PC-3 (cell line): ENCODE measurements at regions not wholly inside any gene's neighbourhood (a gene's known extent, or its start where the extent isn't known, plus 50 kb on each side); places are given as distances from the start of the nearest gene placed in this dataset.
A peak's percentile ranks its signal among the peaks of the same experiment; 100 is the strongest.
"Not testable (repeated sequence)": the region's sequence is repeated elsewhere in the genome, so short reads cannot be mapped to it uniquely, and the experiment has no call there.

Source experiments
- ATAC-seq: fragments of 200-7000 bp; cut with Tn5 transposase; 2 replicates; pipeline ENCODE4 v1.9.1; 2020; ENCODE audit warnings: mild to moderate bottlenecking, moderate library complexity
- BruUV-seq: library from RNA; stranded (reverse); fragments of 400-500 nt; replicated peaks from 2 replicates; lab custom pipeline; 2021; lab: Mats Ljungman, UMichigan
- CTCF ChIA-PET: fragments of 300-600 bp; sonication (Branson Sonifier 250); formaldehyde crosslinking; loops from one replicate; lab custom pipeline; 2022; ENCODE audit warnings: antibody characterized with exemption; lab: Charles Lee
- POLR2A ChIA-PET: fragments of 300-600 bp; sonication (Branson Sonifier 250); formaldehyde crosslinking; loops from one replicate; lab custom pipeline; 2022; ENCODE audit warnings: antibody characterized with exemption; ENCODE audit not compliant: unreplicated experiment; lab: Charles Lee
- DNase-seq: peaks from one replicate; pipeline ENCODE4 v3.0.0-alpha.2; 2015
- H2AFZ ChIP-seq: fragments of 300-600 bp; sonication (generic); 2 replicates; pipeline ENCODE4 v1.6.0; 2016; ENCODE audit warnings: antibody characterized with exemption, low read length
- H3F3A ChIP-seq: fragments of 300-600 bp; sonication (generic); one replicate; pipeline ENCODE4 v1.6.0; 2017; ENCODE audit warnings: antibody characterized with exemption, low read length, control low read depth, mild to moderate bottlenecking; ENCODE audit not compliant: unreplicated experiment
- H3K27ac ChIP-seq: fragments of 300-600 bp; sonication (generic); 2 replicates; pipeline ENCODE4 v1.5.1; 2016; ENCODE audit warnings: mild to moderate bottlenecking, low read length
- H3K27me3 ChIP-seq: fragments of 300-600 bp; sonication (generic); 2 replicates; pipeline ENCODE4 v1.6.1; 2016; ENCODE audit warnings: low read length, mixed read lengths
- H3K36me3 ChIP-seq: fragments of 300-600 bp; sonication (generic); 2 replicates; pipeline ENCODE4 v1.6.1; 2016; ENCODE audit warnings: low read depth, mixed run types, low read length, mixed read lengths
- H3K4me1 ChIP-seq: fragments of 300-600 bp; sonication (generic); 2 replicates; pipeline ENCODE4 v1.5.1; 2016; ENCODE audit warnings: low read length; ENCODE audit not compliant: insufficient read depth
- H3K4me2 ChIP-seq: fragments of 300-600 bp; sonication (generic); 2 replicates; pipeline ENCODE4 v1.6.0; 2016; ENCODE audit warnings: low read length
- H3K4me3 ChIP-seq: fragments of 300-600 bp; sonication (generic); 2 replicates; pipeline ENCODE4 v1.5.1; 2016; ENCODE audit warnings: mild to moderate bottlenecking, low read length, mixed read lengths
- H3K79me2 ChIP-seq: fragments of 300-600 bp; sonication (generic); 2 replicates; pipeline ENCODE4 v1.6.1; 2017; ENCODE audit warnings: low read length, mixed read lengths
- H3K9ac ChIP-seq: fragments of 300-600 bp; sonication (generic); 2 replicates; pipeline ENCODE4 v1.6.0; 2016; ENCODE audit warnings: mild to moderate bottlenecking, low read length
- H3K9me2 ChIP-seq: fragments of 300-600 bp; sonication (generic); replicated peaks from 2 replicates; pipeline ENCODE4 v1.6.1; 2016; ENCODE audit warnings: mixed run types, low read length, mixed read lengths
- H3K9me3 ChIP-seq: fragments of 300-600 bp; sonication (generic); 2 replicates; pipeline ENCODE4 v1.6.1; 2016; ENCODE audit warnings: low read length, mixed read lengths
- H4K20me1 ChIP-seq: fragments of 300-600 bp; sonication (generic); 2 replicates; pipeline ENCODE4 v1.6.1; 2016; ENCODE audit warnings: low read length, mixed read lengths
- intact Hi-C: fragments of 100-400 bp; cut with micrococcal nuclease; formaldehyde crosslinking; loops from 2 replicates; pipeline ENCODE4 v1.9.0; 2023
- TF ChIP-seq, protein P1 (sequence below): fragments of 300-600 bp; sonication (generic); conservative IDR thresholded peaks from 2 replicates; pipeline ENCODE4 v1.5.1; 2017; ENCODE audit warnings: antibody characterized with exemption, low read depth, mild to moderate bottlenecking, low read length

- peak overlapping the region; percentile 35 for H3K4me2 ChIP-seq
- H3K9me2 ChIP-seq, H3K27me3 ChIP-seq, H3K36me3 ChIP-seq, H3K4me1 ChIP-seq, H3K79me2 ChIP-seq, H4K20me1 ChIP-seq, H3K9ac ChIP-seq, ATAC-seq, H3K9me3 ChIP-seq, H3K27ac ChIP-seq, POLR2A ChIA-PET, H3F3A ChIP-seq: not testable (repeated sequence)
- TF ChIP-seq, protein P1, sequence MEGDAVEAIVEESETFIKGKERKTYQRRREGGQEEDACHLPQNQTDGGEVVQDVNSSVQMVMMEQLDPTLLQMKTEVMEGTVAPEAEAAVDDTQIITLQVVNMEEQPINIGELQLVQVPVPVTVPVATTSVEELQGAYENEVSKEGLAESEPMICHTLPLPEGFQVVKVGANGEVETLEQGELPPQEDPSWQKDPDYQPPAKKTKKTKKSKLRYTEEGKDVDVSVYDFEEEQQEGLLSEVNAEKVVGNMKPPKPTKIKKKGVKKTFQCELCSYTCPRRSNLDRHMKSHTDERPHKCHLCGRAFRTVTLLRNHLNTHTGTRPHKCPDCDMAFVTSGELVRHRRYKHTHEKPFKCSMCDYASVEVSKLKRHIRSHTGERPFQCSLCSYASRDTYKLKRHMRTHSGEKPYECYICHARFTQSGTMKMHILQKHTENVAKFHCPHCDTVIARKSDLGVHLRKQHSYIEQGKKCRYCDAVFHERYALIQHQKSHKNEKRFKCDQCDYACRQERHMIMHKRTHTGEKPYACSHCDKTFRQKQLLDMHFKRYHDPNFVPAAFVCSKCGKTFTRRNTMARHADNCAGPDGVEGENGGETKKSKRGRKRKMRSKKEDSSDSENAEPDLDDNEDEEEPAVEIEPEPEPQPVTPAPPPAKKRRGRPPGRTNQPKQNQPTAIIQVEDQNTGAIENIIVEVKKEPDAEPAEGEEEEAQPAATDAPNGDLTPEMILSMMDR = peak; percentile 29; the same call in 1 of the 2 replicates
- intact Hi-C loops = loop anchor here (5.0 kb wide), 1 partner anchor 149 kb away; no protein-coding TSS in a partner anchor
- H2AFZ ChIP-seq = 0 out of 2 replicates have a peak overlapping the region, but pooled peaks have one; percentile 7
- CTCF ChIA-PET = interaction anchor here (0.6 to 0.7 kb wide), 3 partner anchors 149 to 446 kb away, joined by 3 to 6 read pairs (median 3); no protein-coding TSS in a partner anchor
- BruUV-seq = TSS peak; percentile 65
- peak overlapping the region; percentile 27 for H3K4me3 ChIP-seq
- peak; percentile 2 for DNase-seq
Measured at GRCh38 chr7:6953138-6953797, 127.2 kb upstream of the CCZ1B start.

DNA sequence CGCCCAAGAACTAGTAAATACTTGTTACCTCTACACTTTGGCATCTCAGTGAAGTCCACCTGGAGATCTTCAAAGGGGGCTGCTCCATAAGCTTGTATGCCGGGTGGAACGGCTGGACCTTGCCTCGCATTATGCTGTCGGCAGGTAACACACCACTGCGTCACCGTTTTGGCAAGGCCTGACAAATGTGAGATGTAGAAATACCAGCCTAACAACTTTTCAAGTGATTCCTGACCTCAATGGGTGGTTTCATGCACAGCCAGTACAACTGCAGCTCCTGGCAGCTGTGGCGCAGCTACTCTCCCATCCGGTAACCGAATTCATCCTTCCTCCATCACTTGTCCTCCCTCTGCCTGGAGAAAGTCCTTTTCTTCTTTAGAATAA is 127.7 kb upstream of the CCZ1B start:
- H3K4me1 ChIP-seq, H3F3A ChIP-seq, H3K27ac ChIP-seq, H3K9me2 ChIP-seq, H4K20me1 ChIP-seq, BruUV-seq, H3K36me3 ChIP-seq, H3K79me2 ChIP-seq, H3K9ac ChIP-seq, POLR2A ChIA-PET, H3K9me3 ChIP-seq, ATAC-seq, H3K27me3 ChIP-seq: not testable (repeated sequence)
- peak; percentile 75 for DNase-seq
- intact Hi-C loops = loop anchor here (5.0 kb wide), 1 partner anchor 149 kb away; no protein-coding TSS in a partner anchor
- Histone ChIP-seq H2AFZ (0 out of 2 replicates have a peak overlapping the region, but pooled peaks have one; percentile 7), H3K4me3 (peak overlapping the region; percentile 27), H3K4me2 (peak overlapping the region; percentile 35)
- CTCF ChIA-PET = interaction anchor here (0.6 to 0.9 kb wide), 3 partner anchors 145 to 445 kb away, joined by 3 to 6 read pairs (median 3); no protein-coding TSS in a partner anchor

GRCh38 chr7:6955385-6955784 is 129.3 kb upstream of the CCZ1B start:
- H3K27ac ChIP-seq, H3K36me3 ChIP-seq, H3K4me1 ChIP-seq, H4K20me1 ChIP-seq, intact Hi-C loops, H3K79me2 ChIP-seq, H2AFZ ChIP-seq, BruUV-seq, H3K4me3 ChIP-seq, H3K27me3 ChIP-seq, H3K9ac ChIP-seq, CTCF ChIA-PET, DNase-seq, H3K4me2 ChIP-seq, H3F3A ChIP-seq, H3K9me2 ChIP-seq, POLR2A ChIA-PET, ATAC-seq, H3K9me3 ChIP-seq: not testable (repeated sequence)

GRCh38 chr7:6955990-6956566 is 130.0 kb upstream of the CCZ1B start:
- DNase-seq, H2AFZ ChIP-seq, H3K4me1 ChIP-seq, BruUV-seq, H3K79me2 ChIP-seq, H4K20me1 ChIP-seq, H3K27ac ChIP-seq, H3K9me2 ChIP-seq, H3K9ac ChIP-seq, H3K36me3 ChIP-seq, CTCF ChIA-PET, H3K27me3 ChIP-seq, H3F3A ChIP-seq, POLR2A ChIA-PET, intact Hi-C loops, ATAC-seq, H3K4me3 ChIP-seq, H3K4me2 ChIP-seq, H3K9me3 ChIP-seq: not testable (repeated sequence)

DNA sequence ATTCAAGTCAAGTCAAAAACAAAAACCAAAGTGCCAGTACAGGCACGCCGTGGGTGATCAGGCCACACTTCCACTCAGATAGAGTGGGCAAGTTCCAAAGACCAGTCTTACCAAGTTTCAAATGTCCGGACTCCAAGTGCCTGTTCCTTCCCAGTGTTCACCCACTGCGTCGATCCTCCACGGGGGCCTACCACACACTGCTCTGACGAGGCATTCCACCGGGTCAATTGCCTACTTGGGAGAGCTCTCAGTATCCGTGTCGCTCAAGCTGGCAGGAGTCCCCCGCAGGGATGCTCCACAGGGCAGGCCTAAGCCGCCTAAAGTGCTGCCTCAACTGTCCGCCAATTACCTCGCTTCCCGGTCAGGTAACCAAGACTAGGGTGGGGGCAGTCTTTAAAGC is 132.3 kb upstream of the CCZ1B start:
- H3K9me3 ChIP-seq, H3K9me2 ChIP-seq, H3F3A ChIP-seq, H3K27me3 ChIP-seq, H3K79me2 ChIP-seq, DNase-seq, H3K27ac ChIP-seq, CTCF ChIA-PET, BruUV-seq, H3K4me1 ChIP-seq, H4K20me1 ChIP-seq, intact Hi-C loops, H3K36me3 ChIP-seq, H3K9ac ChIP-seq, H3K4me2 ChIP-seq, H3K4me3 ChIP-seq, POLR2A ChIA-PET, H2AFZ ChIP-seq, ATAC-seq: not testable (repeated sequence)

GRCh38 chr7:6959942-6960341 is 133.9 kb upstream of the CCZ1B start:
- POLR2A ChIA-PET, H3K4me2 ChIP-seq, intact Hi-C loops, H3K9me2 ChIP-seq, H3K9ac ChIP-seq, H3K27ac ChIP-seq, H3K36me3 ChIP-seq, H2AFZ ChIP-seq, H4K20me1 ChIP-seq, H3K4me1 ChIP-seq, ATAC-seq, H3K27me3 ChIP-seq, CTCF ChIA-PET, H3K9me3 ChIP-seq, H3F3A ChIP-seq, H3K79me2 ChIP-seq, BruUV-seq, H3K4me3 ChIP-seq, DNase-seq: not testable (repeated sequence)
